Stimulated activated naive CD4-positive, alpha-beta T cell (primary cell): ENCODE measurements at regions not wholly inside any gene's neighbourhood (a gene's known extent, or its start where the extent isn't known, plus 50 kb on each side); places are given as distances from the start of the nearest gene placed in this dataset.
"Not testable (repeated sequence)": the region's sequence is repeated elsewhere in the genome, so short reads cannot be mapped to it uniquely, and the experiment has no call there.

Experiments used
- DNase-seq, 6 experiments: peaks; one replicate each; lab custom pipeline; 2025; lab: John Stamatoyannopoulos, UW

- DNase-seq, result no peak
Measured at GRCh38 chr5:68021916-68022315, 193.6 kb upstream of the PIK3R1 start.

- DNase-seq, result no peak
Measured at GRCh38 chr5:68021227-68021626, 194.3 kb upstream of the PIK3R1 start.

GRCh38 chr5:68020461-68020969, 195.0 kb upstream of the PIK3R1 start:
- DNase-seq, result not testable (repeated sequence)

GRCh38 chr5:68015381-68016302, 199.9 kb upstream of the PIK3R1 start:
- DNase-seq, result no peak

GRCh38 chr5:68012831-68013230, 202.7 kb upstream of the PIK3R1 start:
- DNase-seq, result no peak

- DNase-seq, result no peak
Measured at GRCh38 chr5:68012429-68012828, 203.1 kb upstream of the PIK3R1 start.

GRCh38 chr5:68011801-68012200, 203.8 kb upstream of the PIK3R1 start:
- no peak for DNase-seq

- no peak for DNase-seq
Measured at GRCh38 chr5:68011259-68011760, 204.2 kb upstream of the PIK3R1 start.

- no peak for DNase-seq
Measured at GRCh38 chr5:68010740-68011139, 204.8 kb upstream of the PIK3R1 start.

- DNase-seq, result no peak
Measured at GRCh38 chr5:68007451-68007850, 208.1 kb upstream of the PIK3R1 start.

GRCh38 chr5:68002836-68003235, 212.7 kb upstream of the PIK3R1 start:
- DNase-seq, result no peak

GRCh38 chr5:68000805-68001204, 214.8 kb upstream of the PIK3R1 start:
- no peak for DNase-seq

GRCh38 chr5:67999391-67999790, 216.2 kb upstream of the PIK3R1 start:
- DNase-seq, result no peak

- no peak for DNase-seq
Measured at GRCh38 chr5:67998709-67999261, 216.8 kb upstream of the PIK3R1 start.

GRCh38 chr5:67997892-67998457, 217.6 kb upstream of the PIK3R1 start:
- no peak for DNase-seq

GRCh38 chr5:67997148-67997547, 218.4 kb upstream of the PIK3R1 start:
- DNase-seq, result no peak

GRCh38 chr5:67996596-67996995, 219.0 kb upstream of the PIK3R1 start:
- no peak for DNase-seq

- no peak for DNase-seq
Measured at GRCh38 chr5:67992923-67993322, 222.6 kb upstream of the PIK3R1 start.

GRCh38 chr5:67989456-67989855, 226.1 kb upstream of the PIK3R1 start:
- DNase-seq, result no peak

GRCh38 chr5:67986761-67987160, 228.8 kb upstream of the PIK3R1 start:
- no peak for DNase-seq

- no peak for DNase-seq
Measured at GRCh38 chr5:67985686-67986387, 229.7 kb upstream of the PIK3R1 start.

- DNase-seq, result no peak
Measured at GRCh38 chr5:67984546-67984945, 231.0 kb upstream of the PIK3R1 start.
